ENCODE measurements at regions not wholly inside any gene's neighbourhood (a gene's known extent, or its start where the extent isn't known, plus 50 kb on each side); places are given as distances from the start of the nearest gene placed in this dataset.

GRCh38 chr11:27218421-27219038 is 144.5 kb downstream of the CCDC34 start:
- no peak for TF ChIP-seq TCF7L2 (IDR thresholded peaks at IDR 0.05; ENCODE audit: low read depth, low read length)
- TF ChIP-seq CTCF (IDR thresholded peaks at IDR 0.05) = no peak
- TF ChIP-seq POLR2AphosphoS5 (IDR thresholded peaks at IDR 0.05; ENCODE audit: low read depth, low read length) = no peak
